Mucosa of descending colon (tissue), 3 donors: ENCODE measurements at regions not wholly inside any gene's neighbourhood (a gene's known extent, or its start where the extent isn't known, plus 50 kb on each side); places are given as distances from the start of the nearest gene placed in this dataset.

ENCODE experiments used
- ATAC-seq: fragments of 200-7000 bp; cut with Tn5 transposase; one replicate; pipeline ENCODE4 v1.9.1; 2020; ENCODE audit warnings: mild to moderate bottlenecking, moderate library complexity
- DNase-seq, 3 donors: peaks; one replicate each; pipeline ENCODE4 v3.0.0-alpha.2; 2020
- H3K36me3 ChIP-seq: fragments of 200-600 bp; one replicate; pipeline ENCODE4 v1.8.0; 2021; ENCODE audit warnings: low read depth, mild to moderate bottlenecking
- H3K4me1 ChIP-seq: fragments of 200-600 bp; one replicate; pipeline ENCODE4 v1.8.0; 2021; ENCODE audit warnings: low read depth, mild to moderate bottlenecking
- H3K4me3 ChIP-seq: fragments of 200-600 bp; one replicate; pipeline ENCODE4 v1.8.0; 2021; ENCODE audit warnings: mild to moderate bottlenecking
- H3K9me3 ChIP-seq: fragments of 200-600 bp; one replicate; pipeline ENCODE4 v1.8.0; 2021; ENCODE audit warnings: mild to moderate bottlenecking
- intact Hi-C, 2 donors: fragments of 100-400 bp; cut with DNase I in 1 of 2; cut with micrococcal nuclease in 1 of 2; formaldehyde crosslinking; loops; one replicate each; pipeline versions ENCODE4 v1.11.0 to v1.11.1; 2022; cut with DNase I, micrococcal nuclease
- TF ChIP-seq, protein P1 (sequence below): fragments of 200-600 bp; IDR thresholded peaks from one replicate; pipeline ENCODE4 v1.8.0; 2022; ENCODE audit warnings: antibody characterized with exemption, mild to moderate bottlenecking
- donor health status: DM: no; HTN: no; CAD: no; lungs with moderate emphysema.
- donor health status: DM: no; HTN: no; CAD: no.
- donor health status: DM: no; HTN: yes; CAD: no.

DNA sequence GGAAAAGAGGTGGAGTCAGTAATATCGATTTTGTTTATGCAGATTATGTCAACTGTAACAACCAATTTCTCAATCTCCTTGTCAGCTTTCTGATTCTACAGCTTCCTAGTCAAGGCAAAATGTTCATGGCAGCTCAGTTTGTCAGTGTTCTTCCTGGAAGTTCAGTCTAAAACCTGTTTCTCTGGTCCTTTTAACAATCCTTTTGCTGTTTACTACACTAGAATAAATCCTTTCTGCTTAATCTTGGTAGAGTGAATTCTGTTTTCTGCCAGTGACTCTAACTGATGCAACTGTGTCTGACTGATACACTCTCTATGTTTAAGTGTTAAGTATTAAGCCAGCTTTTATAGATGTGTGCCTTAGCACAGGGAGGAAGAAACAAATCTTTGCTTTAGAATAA, 516.9 kb upstream of the KLF12 start:
- Histone ChIP-seq H3K4me1 (no peaks in the 10 kb centered on the region), H3K9me3 (no peaks in the 10 kb centered on the region), H3K4me3 (no peak overlapping the region), H3K36me3 (no peaks in the 10 kb centered on the region)
- DNase-seq: no peak
- TF ChIP-seq, protein P1, sequence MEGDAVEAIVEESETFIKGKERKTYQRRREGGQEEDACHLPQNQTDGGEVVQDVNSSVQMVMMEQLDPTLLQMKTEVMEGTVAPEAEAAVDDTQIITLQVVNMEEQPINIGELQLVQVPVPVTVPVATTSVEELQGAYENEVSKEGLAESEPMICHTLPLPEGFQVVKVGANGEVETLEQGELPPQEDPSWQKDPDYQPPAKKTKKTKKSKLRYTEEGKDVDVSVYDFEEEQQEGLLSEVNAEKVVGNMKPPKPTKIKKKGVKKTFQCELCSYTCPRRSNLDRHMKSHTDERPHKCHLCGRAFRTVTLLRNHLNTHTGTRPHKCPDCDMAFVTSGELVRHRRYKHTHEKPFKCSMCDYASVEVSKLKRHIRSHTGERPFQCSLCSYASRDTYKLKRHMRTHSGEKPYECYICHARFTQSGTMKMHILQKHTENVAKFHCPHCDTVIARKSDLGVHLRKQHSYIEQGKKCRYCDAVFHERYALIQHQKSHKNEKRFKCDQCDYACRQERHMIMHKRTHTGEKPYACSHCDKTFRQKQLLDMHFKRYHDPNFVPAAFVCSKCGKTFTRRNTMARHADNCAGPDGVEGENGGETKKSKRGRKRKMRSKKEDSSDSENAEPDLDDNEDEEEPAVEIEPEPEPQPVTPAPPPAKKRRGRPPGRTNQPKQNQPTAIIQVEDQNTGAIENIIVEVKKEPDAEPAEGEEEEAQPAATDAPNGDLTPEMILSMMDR: no peak
- no peak for ATAC-seq
- intact Hi-C loops: no loop called here

DNA sequence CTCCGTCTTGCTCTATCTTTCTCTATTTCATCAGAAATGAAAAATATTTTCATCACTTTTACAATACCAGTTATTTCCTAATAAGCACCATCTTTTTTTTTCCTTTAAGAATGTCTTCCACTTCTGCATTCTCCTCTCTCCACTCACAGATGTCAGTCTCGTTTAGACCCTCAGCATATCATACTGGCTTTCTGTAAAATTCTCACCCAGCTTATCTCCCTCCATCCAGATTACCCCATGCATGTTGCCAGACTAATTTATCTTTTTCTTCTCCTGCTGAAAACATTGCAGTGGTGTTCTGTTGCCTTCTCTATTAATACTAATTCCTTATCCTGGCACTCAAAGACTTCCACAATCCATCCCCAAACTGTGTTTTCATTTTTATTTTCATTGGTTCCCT, 513.8 kb upstream of the KLF12 start:
- TF ChIP-seq, protein P1: no peak
- no peak for DNase-seq
- no peaks in the 10 kb centered on the region for H3K9me3 ChIP-seq
- no peak for ATAC-seq
- H3K36me3 ChIP-seq: no peaks in the 10 kb centered on the region
- intact Hi-C loops: no loop called here
- no peaks in the 10 kb centered on the region for H3K4me1 ChIP-seq
- no peak overlapping the region for H3K4me3 ChIP-seq

DNA sequence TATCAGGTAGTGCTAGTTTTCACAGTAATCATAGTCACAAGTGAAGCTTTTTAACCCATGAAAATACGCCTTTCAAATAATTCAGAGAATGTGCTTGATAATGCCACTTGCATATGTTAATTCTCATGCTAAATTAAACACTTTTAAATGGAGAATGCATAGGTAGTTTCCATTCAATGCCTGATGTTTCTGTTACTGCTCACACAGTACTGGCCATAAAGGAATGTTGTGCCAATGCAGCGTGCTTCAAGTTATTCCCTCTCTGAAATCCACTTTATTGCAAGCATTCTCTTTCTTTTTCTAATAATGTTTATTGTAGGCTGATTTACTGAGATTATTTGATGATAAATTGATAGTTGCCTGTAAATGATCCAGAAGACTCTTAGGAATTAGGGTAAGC, 513.0 kb upstream of the KLF12 start:
- intact Hi-C loops: no loop called here
- no peaks in the 10 kb centered on the region for H3K4me1 ChIP-seq
- TF ChIP-seq, protein P1: no peak
- H3K9me3 ChIP-seq: no peaks in the 10 kb centered on the region
- H3K4me3 ChIP-seq: no peak overlapping the region
- ATAC-seq (no peak), DNase-seq (no peak)
- no peaks in the 10 kb centered on the region for H3K36me3 ChIP-seq

DNA sequence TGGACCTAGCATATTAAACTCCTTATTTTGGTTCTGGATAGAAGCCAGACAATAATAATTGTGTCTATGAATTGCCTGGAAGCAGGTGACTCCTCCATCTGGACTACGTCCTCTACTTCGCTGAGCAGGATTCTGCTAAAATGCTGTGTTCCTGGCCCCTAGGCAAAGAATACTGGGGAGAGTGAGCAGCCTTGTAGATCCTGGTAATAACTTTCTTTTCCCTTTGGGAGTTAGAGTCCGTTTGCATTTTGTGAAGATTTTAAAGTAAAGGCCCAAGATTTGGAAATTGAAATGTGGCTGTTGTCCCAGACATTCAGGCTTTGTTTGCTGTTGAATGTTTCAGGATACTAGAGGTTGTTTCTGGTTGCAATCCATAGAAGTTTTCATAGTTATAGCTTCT, 511.9 kb upstream of the KLF12 start:
- TF ChIP-seq, protein P1: no peak
- intact Hi-C loops: no loop called here
- DNase-seq: no peak
- no peak for ATAC-seq
- no peak overlapping the region for H3K4me3 ChIP-seq
- no peaks in the 10 kb centered on the region for H3K36me3 ChIP-seq
- H3K4me1 ChIP-seq: no peaks in the 10 kb centered on the region
- H3K9me3 ChIP-seq: no peaks in the 10 kb centered on the region

DNA sequence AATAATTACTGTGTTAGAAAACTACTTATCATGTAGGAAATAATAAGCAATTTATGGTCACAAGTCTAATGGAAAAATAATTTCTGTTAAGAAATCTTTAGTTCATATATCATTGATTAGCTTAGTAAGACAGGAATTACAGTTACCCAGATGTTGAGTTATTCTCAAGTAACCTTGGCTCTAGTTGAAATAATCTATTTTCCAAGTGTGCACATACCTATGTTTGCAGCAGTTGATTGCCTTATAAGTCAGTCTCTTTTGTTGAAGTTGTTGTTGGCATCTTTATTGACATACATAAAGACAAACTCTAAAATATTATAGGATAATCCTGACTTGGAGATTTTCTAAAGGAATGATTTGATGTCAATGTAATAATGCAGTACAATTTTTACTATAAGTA, 511.4 kb upstream of the KLF12 start:
- TF ChIP-seq, protein P1: no peak
- H3K9me3 ChIP-seq: no peaks in the 10 kb centered on the region
- no peak overlapping the region for H3K4me3 ChIP-seq
- no peak for ATAC-seq
- H3K36me3 ChIP-seq: no peaks in the 10 kb centered on the region
- intact Hi-C loops: no loop called here
- H3K4me1 ChIP-seq: no peaks in the 10 kb centered on the region
- no peak for DNase-seq

DNA sequence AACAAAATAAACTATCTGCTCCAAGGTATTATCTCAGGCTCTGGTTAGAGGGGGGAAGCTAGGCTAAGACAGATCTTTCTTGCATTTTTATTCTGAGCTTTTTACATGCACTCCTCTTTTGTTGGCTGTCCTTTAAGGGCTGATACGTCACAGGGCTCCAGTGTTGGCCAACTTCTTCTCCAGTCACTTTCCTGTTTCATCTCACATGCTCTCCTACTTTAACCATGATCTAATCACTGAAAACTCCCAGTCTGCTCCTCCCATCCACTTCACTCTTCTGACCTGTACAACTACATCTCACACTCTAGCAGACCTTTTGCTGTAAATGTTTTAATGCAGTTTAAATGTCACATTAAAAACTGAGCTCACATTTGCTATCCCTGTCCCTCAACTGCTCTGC, 510.0 kb upstream of the KLF12 start:
- Histone ChIP-seq H3K36me3 (no peaks in the 10 kb centered on the region), H3K9me3 (no peaks in the 10 kb centered on the region), H3K4me3 (no peak overlapping the region), H3K4me1 (no peaks in the 10 kb centered on the region)
- ATAC-seq (no peak), DNase-seq (no peak)
- intact Hi-C loops: no loop called here
- TF ChIP-seq, protein P1: no peak
